Endothelial cell of umbilical vein (primary cell): ENCODE measurements at regions not wholly inside any gene's neighbourhood (a gene's known extent, or its start where the extent isn't known, plus 50 kb on each side); places are given as distances from the start of the nearest gene placed in this dataset.

Experiments
- CTCF ChIP-seq, 2 donors: IDR thresholded peaks; 1 replicate in 1 of 2; 2 replicates in 1 of 2; pipeline ENCODE4 v1.5.1; 2011; ENCODE audit warnings: low read length in 2 of 2, mild to moderate bottlenecking in 2 of 2, moderate library complexity in 2 of 2, control low read depth in 1 of 2, inconsistent platforms in 1 of 2, low read depth in 1 of 2; ENCODE audit not compliant: insufficient read depth in 1 of 2; ENCODE audit errors: extremely low read depth in 1 of 2
- POLR2AphosphoS5 ChIP-seq: IDR thresholded peaks from 2 replicates; pipeline ENCODE4 v1.6.1; 2012; ENCODE audit warnings: low read depth, mild to moderate bottlenecking, control low read depth, low read length, moderate library complexity; ENCODE audit not compliant: insufficient read depth

GRCh38 chr10:28800144-28800543, 122.8 kb downstream of the BAMBI start:
- TF ChIP-seq POLR2AphosphoS5 = no peak
- no peak for TF ChIP-seq CTCF (IDR thresholded peaks at IDR 0.05; ENCODE audit: extremely low read depth in 1 of 2, insufficient read depth in 1 of 2, low read depth in 1 of 2, low read length in 2 of 2)
